ENCODE measurements at regions not wholly inside any gene's neighbourhood (a gene's known extent, or its start where the extent isn't known, plus 50 kb on each side); places are given as distances from the start of the nearest gene placed in this dataset.

DNA sequence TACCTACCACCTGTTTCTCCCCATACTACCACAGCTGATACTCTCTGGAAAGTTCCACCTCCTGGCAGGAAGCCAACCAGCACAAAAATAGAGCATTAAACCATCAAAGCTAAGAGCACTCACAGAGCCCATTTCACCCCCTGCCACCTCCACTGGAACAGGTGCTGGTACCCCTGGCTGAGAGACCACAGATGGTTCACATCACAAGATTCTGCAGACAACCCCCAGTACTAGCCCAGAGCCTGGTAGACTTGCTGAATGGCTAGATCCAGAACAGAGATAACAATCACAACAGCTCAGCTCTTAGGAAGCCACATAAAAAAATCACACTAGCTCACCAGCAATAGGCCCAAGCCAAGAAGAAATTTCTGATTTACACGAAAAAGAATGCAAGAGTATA, 855.2 kb downstream of the FSCB start:
- TF ChIP-seq, protein P1, sequence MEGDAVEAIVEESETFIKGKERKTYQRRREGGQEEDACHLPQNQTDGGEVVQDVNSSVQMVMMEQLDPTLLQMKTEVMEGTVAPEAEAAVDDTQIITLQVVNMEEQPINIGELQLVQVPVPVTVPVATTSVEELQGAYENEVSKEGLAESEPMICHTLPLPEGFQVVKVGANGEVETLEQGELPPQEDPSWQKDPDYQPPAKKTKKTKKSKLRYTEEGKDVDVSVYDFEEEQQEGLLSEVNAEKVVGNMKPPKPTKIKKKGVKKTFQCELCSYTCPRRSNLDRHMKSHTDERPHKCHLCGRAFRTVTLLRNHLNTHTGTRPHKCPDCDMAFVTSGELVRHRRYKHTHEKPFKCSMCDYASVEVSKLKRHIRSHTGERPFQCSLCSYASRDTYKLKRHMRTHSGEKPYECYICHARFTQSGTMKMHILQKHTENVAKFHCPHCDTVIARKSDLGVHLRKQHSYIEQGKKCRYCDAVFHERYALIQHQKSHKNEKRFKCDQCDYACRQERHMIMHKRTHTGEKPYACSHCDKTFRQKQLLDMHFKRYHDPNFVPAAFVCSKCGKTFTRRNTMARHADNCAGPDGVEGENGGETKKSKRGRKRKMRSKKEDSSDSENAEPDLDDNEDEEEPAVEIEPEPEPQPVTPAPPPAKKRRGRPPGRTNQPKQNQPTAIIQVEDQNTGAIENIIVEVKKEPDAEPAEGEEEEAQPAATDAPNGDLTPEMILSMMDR (IDR thresholded peaks at IDR 0.05): no peak
- no peak for TF ChIP-seq POLR2A (IDR thresholded peaks at IDR 0.05)
- no peak overlapping the region for H3K27ac ChIP-seq
- no peak for DNase-seq
- no peak overlapping the region for H3K4me3 ChIP-seq
- H3K36me3 ChIP-seq: no peaks in the 10 kb centered on the region
- H3K27me3 ChIP-seq: no peaks in the 10 kb centered on the region
- H3K9me3 ChIP-seq: no peaks in the 10 kb centered on the region
- H3K4me1 ChIP-seq: no peaks in the 10 kb centered on the region

DNA sequence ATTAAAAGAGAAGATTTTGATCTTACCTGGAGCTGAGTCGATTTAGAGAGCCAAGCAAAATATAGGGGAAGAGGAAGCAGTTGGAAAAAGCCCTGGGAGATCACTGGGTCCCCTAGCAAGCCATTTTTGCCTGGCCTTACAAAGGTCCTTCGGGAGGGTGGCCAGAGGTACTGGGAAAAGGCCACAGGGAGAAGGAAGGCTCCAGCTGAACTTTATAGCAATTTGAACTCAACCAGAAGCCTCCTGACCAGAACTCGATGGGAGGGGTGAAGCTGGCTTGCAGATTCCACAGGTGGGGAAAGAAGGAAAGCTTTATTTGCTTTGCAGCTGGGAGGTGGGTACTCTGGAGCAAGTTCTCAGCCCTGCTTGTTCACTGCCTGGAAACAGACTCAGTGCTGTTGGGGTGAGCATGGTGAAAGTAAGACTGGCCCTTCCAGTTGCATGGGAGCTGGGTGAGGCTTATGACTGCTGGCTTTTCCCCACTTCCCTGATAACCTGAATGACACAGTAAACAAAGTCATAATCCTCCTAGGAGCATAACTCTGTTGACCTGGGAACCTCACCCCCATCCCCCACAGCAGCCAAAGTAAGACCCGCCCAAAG, 855.8 kb downstream of the FSCB start:
- TF ChIP-seq POLR2A (IDR thresholded peaks at IDR 0.05): no peak
- TF ChIP-seq, protein P1 (IDR thresholded peaks at IDR 0.05): no peak
- H3K9me3 ChIP-seq: no peaks in the 10 kb centered on the region
- no peak for DNase-seq
- no peaks in the 10 kb centered on the region for H3K4me1 ChIP-seq
- no peak overlapping the region for H3K27ac ChIP-seq
- H3K27me3 ChIP-seq: no peaks in the 10 kb centered on the region
- H3K4me3 ChIP-seq: no peak overlapping the region
- H3K36me3 ChIP-seq: no peaks in the 10 kb centered on the region

DNA sequence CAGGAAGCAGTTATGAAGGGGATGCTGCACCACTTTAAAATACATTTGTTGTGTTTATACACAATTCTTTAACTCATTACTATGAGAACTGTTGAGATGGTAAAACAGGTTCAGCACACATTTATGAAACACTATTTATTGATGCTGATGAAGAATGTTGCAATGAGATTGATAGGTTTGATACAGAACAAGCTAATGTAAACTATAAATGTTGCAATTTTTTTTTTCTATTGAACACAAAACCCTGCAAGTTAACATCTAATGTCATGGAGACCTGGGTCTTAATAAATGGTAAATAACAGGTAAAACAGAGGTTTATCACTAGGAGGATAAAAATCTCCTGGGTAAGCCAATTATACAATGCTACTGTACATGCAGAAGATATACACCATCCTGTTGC, 857.6 kb downstream of the FSCB start:
- no peaks in the 10 kb centered on the region for H3K9me3 ChIP-seq
- no peaks in the 10 kb centered on the region for H3K27me3 ChIP-seq
- no peaks in the 10 kb centered on the region for H3K4me1 ChIP-seq
- no peak for DNase-seq
- no peaks in the 10 kb centered on the region for H3K36me3 ChIP-seq
- H3K27ac ChIP-seq: no peak overlapping the region
- TF ChIP-seq, protein P1 (IDR thresholded peaks at IDR 0.05): no peak
- TF ChIP-seq POLR2A (IDR thresholded peaks at IDR 0.05): no peak
- no peak overlapping the region for H3K4me3 ChIP-seq

DNA sequence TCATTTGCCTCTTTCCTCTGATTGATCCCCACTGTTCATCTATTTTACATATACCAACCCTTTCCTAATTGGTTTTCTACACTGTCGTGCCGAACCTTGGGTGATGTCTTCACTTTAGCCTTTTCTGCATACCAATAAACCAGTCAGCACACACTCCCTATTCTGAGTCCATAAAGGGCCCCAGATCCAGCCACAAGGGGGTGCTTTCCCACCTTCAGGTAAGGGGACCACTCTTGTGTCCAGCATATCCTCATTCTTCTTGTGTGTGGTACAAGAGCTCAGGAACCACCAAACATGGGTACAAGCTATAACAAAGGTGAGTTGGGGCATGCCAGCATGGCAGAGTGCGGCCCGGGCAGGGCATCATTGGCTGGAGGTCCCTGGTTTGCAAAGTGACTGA, 859.8 kb downstream of the FSCB start:
- no peak overlapping the region for H3K27ac ChIP-seq
- no peaks in the 10 kb centered on the region for H3K27me3 ChIP-seq
- DNase-seq: no peak
- no peaks in the 10 kb centered on the region for H3K4me1 ChIP-seq
- TF ChIP-seq, protein P1 (IDR thresholded peaks at IDR 0.05): no peak
- TF ChIP-seq POLR2A (IDR thresholded peaks at IDR 0.05): no peak
- no peaks in the 10 kb centered on the region for H3K9me3 ChIP-seq
- H3K4me3 ChIP-seq: no peak overlapping the region
- H3K36me3 ChIP-seq: no peaks in the 10 kb centered on the region

DNA sequence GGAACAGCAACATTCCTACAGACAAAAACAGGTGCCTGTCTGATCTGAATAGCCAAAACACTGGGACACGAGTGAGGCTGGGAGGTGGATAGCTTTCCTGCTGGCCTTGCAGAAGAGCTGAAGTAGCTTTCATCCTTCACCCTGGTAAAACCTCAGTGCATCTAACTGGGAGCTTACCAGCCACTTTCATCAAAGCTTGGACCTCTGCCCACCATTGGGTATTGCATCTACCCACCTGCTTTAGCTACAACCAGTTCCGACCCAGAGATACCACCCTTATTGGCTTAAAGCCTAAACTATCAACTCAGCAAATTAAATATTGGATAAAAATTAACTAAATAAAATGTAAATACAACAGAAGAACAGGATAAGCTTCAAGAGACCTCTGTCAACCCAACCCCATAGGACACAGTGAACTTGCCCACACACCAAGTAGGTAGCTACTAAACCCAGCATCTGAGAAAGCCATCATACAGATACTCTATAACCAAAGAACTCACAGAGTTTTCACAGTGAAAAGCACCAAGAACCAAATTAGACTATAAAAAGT, 866.3 kb downstream of the FSCB start:
- Histone ChIP-seq H3K27ac (no peak overlapping the region), H3K4me1 (no peaks in the 10 kb centered on the region), H3K36me3 (no peaks in the 10 kb centered on the region), H3K4me3 (no peak overlapping the region), H3K27me3 (no peaks in the 10 kb centered on the region), H3K9me3 (no peaks in the 10 kb centered on the region)
- DNase-seq: no peak
- no peak for TF ChIP-seq POLR2A (IDR thresholded peaks at IDR 0.05)
- TF ChIP-seq, protein P1 (IDR thresholded peaks at IDR 0.05): no peak

DNA sequence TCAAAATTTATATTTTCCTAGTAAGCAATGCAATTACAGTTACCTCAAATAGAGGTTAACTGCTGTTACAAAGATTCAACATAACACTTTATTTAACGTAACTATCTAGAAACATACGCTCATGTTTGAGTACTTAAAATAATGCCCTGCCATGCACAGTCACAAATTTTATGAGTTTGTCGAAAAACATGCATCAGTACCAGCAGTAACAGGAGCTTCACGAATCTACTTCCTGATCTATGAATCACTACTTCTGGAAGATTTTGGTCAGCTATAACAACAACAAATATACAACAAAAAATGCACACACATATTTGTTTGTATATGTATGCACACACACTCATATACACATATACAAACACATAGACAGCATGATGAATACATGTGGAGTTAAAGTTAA, 881.8 kb downstream of the FSCB start:
- DNase-seq: no peak
- TF ChIP-seq, protein P1 (IDR thresholded peaks at IDR 0.05): no peak
- no peak for TF ChIP-seq POLR2A (IDR thresholded peaks at IDR 0.05)
- Histone ChIP-seq H3K27me3 (no peaks in the 10 kb centered on the region), H3K36me3 (no peaks in the 10 kb centered on the region), H3K4me1 (no peaks in the 10 kb centered on the region), H3K9me3 (no peaks in the 10 kb centered on the region), H3K27ac (no peak overlapping the region), H3K4me3 (no peak overlapping the region)
